HFFc6 (cell line): ENCODE measurements at regions not wholly inside any gene's neighbourhood (a gene's known extent, or its start where the extent isn't known, plus 50 kb on each side); places are given as distances from the start of the nearest gene placed in this dataset.

Experiments used
- DNase-seq: peaks from one replicate; pipeline ENCODE4 v3.0.0-alpha.2; 2018
- H3K27ac Mint-ChIP-seq: 2 replicates; pipeline ENCODE4 v1.8.0; 2020; ENCODE audit warnings: mild to moderate bottlenecking, mixed read lengths
- H3K27me3 Mint-ChIP-seq: 2 replicates; pipeline ENCODE4 v1.8.0; 2021; ENCODE audit warnings: mild to moderate bottlenecking, moderate library complexity, mixed read lengths; ENCODE audit not compliant: insufficient read depth
- H3K36me3 Mint-ChIP-seq: 2 replicates; pipeline ENCODE4 v1.8.0; 2021; ENCODE audit warnings: low read depth, mixed read lengths
- H3K4me1 Mint-ChIP-seq: 2 replicates; pipeline ENCODE4 v1.8.0; 2020; ENCODE audit warnings: low read depth, mixed read lengths
- H3K4me3 Mint-ChIP-seq: 2 replicates; pipeline ENCODE4 v1.8.0; 2020; ENCODE audit warnings: mild to moderate bottlenecking, moderate library complexity, mixed read lengths
- H3K9me3 Mint-ChIP-seq: 2 replicates; pipeline ENCODE4 v1.8.0; 2020; ENCODE audit warnings: mild to moderate bottlenecking, mixed read lengths
- CTCF ChIP-seq: fragments of 200-600 bp; sonication (generic); IDR thresholded peaks from 2 replicates; pipeline ENCODE4 v1.5.0; 2021; ENCODE audit warnings: antibody characterized with exemption, mild to moderate bottlenecking

- no peak for DNase-seq
- peaks cover 3% of the 10 kb centered on the region; the same call in 1 of the 2 replicates for H3K27me3 Mint-ChIP-seq
- no peaks in the 10 kb centered on the region for H3K36me3 Mint-ChIP-seq
- no peaks in the 10 kb centered on the region for H3K9me3 Mint-ChIP-seq
- no peak overlapping the region for H3K27ac Mint-ChIP-seq
- no peaks in the 10 kb centered on the region for H3K4me1 Mint-ChIP-seq
- no peak for TF ChIP-seq CTCF
- no peak overlapping the region for H3K4me3 Mint-ChIP-seq
Measured at GRCh38 chr2:75326645-75327044, 127.3 kb upstream of the TACR1 start.

GRCh38 chr2:75325594-75325993 lies 126.3 kb upstream of the TACR1 start:
- Mint-ChIP-seq H3K36me3 (no peaks in the 10 kb centered on the region), H3K27ac (no peak overlapping the region), H3K9me3 (no peaks in the 10 kb centered on the region), H3K4me3 (no peak overlapping the region), H3K4me1 (peaks cover 8% of the 10 kb centered on the region), H3K27me3 (peaks cover 3% of the 10 kb centered on the region; the same call in 1 of the 2 replicates)
- TF ChIP-seq CTCF, result no peak
- DNase-seq, result no peak

GRCh38 chr2:75324861-75325284 lies 125.6 kb upstream of the TACR1 start:
- Mint-ChIP-seq H3K36me3 (no peaks in the 10 kb centered on the region), H3K9me3 (no peaks in the 10 kb centered on the region), H3K27me3 (peaks cover 3% of the 10 kb centered on the region; the same call in 1 of the 2 replicates), H3K4me3 (no peak overlapping the region), H3K4me1 (peaks cover 10% of the 10 kb centered on the region), H3K27ac (no peak overlapping the region)
- DNase-seq, result no peak
- TF ChIP-seq CTCF, result no peak

- H3K4me1 Mint-ChIP-seq, result peaks cover 10% of the 10 kb centered on the region
- TF ChIP-seq CTCF, result no peak
- H3K36me3 Mint-ChIP-seq, result no peaks in the 10 kb centered on the region
- H3K27me3 Mint-ChIP-seq, result peaks cover 3% of the 10 kb centered on the region; the same call in 1 of the 2 replicates
- H3K27ac Mint-ChIP-seq, result no peak overlapping the region
- H3K9me3 Mint-ChIP-seq, result no peaks in the 10 kb centered on the region
- no peak overlapping the region for H3K4me3 Mint-ChIP-seq
- DNase-seq, result peak; percentile 20
Measured at GRCh38 chr2:75324141-75324540, 124.8 kb upstream of the TACR1 start.

- Mint-ChIP-seq H3K27me3 (peaks cover 7% of the 10 kb centered on the region), H3K9me3 (no peaks in the 10 kb centered on the region), H3K36me3 (no peaks in the 10 kb centered on the region), H3K4me1 (peaks cover 19% of the 10 kb centered on the region), H3K4me3 (no peak overlapping the region), H3K27ac (no peak overlapping the region)
- TF ChIP-seq CTCF, result no peak
- no peak for DNase-seq
Measured at GRCh38 chr2:75321599-75321922, 122.2 kb upstream of the TACR1 start.
